ENCODE measurements at regions not wholly inside any gene's neighbourhood (a gene's known extent, or its start where the extent isn't known, plus 50 kb on each side); places are given as distances from the start of the nearest gene placed in this dataset.

- TF ChIP-seq CTCF (conservative IDR thresholded peaks at IDR 0.05 in 1 of 2, IDR thresholded peaks at IDR 0.05 in 1 of 2; ENCODE audit: low read depth in 1 of 2, low read length in 2 of 2) (no peak), EZH2 (IDR thresholded peaks at IDR 0.05; ENCODE audit: low read length, missing control alignments) (no peak)
These were observed 178.9 kb downstream of the BARX1 start for GRCh38 chr9:93776256-93776655.
